Inferior parietal cortex (tissue), 1 donor: ENCODE measurements at regions not wholly inside any gene's neighbourhood (a gene's known extent, or its start where the extent isn't known, plus 50 kb on each side); places are given as distances from the start of the nearest gene placed in this dataset.
A peak's percentile ranks its signal among the peaks of the same experiment; 100 is the strongest.
"Not testable (repeated sequence)": the region's sequence is repeated elsewhere in the genome, so short reads cannot be mapped to it uniquely, and the experiment has no call there.

Experiments used
- DNase-seq: peaks from one replicate; pipeline ENCODE4 v3.0.0-alpha.2; 2016; ENCODE audit errors: extremely low spot score

GRCh38 chr2:89294335-89294734 is 602.9 kb downstream of the RPIA start:
- not testable (repeated sequence) for DNase-seq

- DNase-seq: not testable (repeated sequence)
These were observed 605.4 kb downstream of the RPIA start for GRCh38 chr2:89296820-89297398.

- not testable (repeated sequence) for DNase-seq
These were observed 607.7 kb downstream of the RPIA start for GRCh38 chr2:89299196-89299595.

- not testable (repeated sequence) for DNase-seq
These were observed 614.1 kb downstream of the RPIA start for GRCh38 chr2:89305623-89306022.

- not testable (repeated sequence) for DNase-seq
These were observed 615.6 kb downstream of the RPIA start for GRCh38 chr2:89306869-89307637.

- not testable (repeated sequence) for DNase-seq
These were observed 627.5 kb downstream of the RPIA start for GRCh38 chr2:89318990-89319389.

GRCh38 chr2:89325894-89326293 is 634.4 kb downstream of the RPIA start:
- not testable (repeated sequence) for DNase-seq

GRCh38 chr2:89326455-89326854 is 635.0 kb downstream of the RPIA start:
- peak; percentile 1 for DNase-seq

- DNase-seq: not testable (repeated sequence)
These were observed 637.3 kb downstream of the RPIA start for GRCh38 chr2:89328790-89329189.
